ENCODE measurements at regions not wholly inside any gene's neighbourhood (a gene's known extent, or its start where the extent isn't known, plus 50 kb on each side); places are given as distances from the start of the nearest gene placed in this dataset.

DNA sequence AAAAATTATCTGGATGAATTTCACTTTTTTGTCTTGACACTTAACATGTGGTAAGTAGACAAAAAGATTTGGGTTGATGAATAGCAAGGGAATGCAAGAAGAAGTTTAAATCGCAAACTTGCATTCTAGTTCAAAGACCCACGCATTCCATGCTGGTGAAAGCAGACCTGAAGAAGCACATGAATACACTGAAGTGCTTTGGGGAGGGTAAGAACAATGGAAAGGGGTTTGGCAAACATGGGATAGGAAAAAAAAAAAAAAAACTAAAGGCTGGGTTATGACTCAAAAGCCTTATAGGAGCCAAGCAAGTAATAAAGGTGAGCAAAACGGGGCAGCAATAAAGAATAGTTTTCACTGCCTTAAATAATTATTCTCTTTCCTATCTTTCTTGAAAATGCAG, 450.2 kb downstream of the LMO4 start:
- ChIA-PET POLR2A (no interaction called here), CTCF (no interaction called here)
- no peak overlapping the region for H3K27ac Mint-ChIP-seq
- DNase-seq, result no peak
- H3K36me3 Mint-ChIP-seq, result no peaks in the 10 kb centered on the region
- H3K27me3 Mint-ChIP-seq, result peaks cover 2% of the 10 kb centered on the region
- H3K4me1 Mint-ChIP-seq (ENCODE audit: low read depth), result no peaks in the 10 kb centered on the region
- no peaks in the 10 kb centered on the region for H3K9me3 Mint-ChIP-seq
- no peak overlapping the region for H3K4me3 Mint-ChIP-seq
- intact Hi-C loops (cut with micrococcal nuclease), result no loop called here

DNA sequence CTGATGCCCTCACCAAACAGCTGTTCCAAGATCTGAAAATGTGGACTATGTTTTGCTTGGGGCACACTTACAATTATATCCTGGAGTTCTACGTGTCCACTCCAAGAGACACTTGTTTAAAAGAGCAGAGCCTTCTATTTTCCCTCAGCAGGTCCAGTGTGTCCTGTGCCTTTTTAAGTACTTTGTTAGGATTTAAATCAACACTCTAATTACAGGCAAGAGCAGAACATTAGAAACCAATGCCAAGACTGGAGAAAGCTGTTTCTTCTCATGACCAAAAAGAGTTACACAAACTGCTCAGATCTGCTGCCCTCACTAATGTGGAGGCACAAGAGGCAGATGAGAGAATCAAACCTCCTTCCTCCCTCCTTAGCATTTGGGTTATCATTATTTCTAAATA, 452.9 kb downstream of the LMO4 start:
- POLR2A ChIA-PET, result no interaction called here
- Mint-ChIP-seq H3K27ac (no peak overlapping the region), H3K27me3 (peaks cover 4% of the 10 kb centered on the region), H3K4me3 (no peak overlapping the region), H3K9me3 (no peaks in the 10 kb centered on the region), H3K36me3 (no peaks in the 10 kb centered on the region), H3K4me1 (ENCODE audit: low read depth) (no peaks in the 10 kb centered on the region)
- intact Hi-C loops (cut with micrococcal nuclease), result no loop called here
- DNase-seq, result no peak
- CTCF ChIA-PET, result no interaction called here

DNA sequence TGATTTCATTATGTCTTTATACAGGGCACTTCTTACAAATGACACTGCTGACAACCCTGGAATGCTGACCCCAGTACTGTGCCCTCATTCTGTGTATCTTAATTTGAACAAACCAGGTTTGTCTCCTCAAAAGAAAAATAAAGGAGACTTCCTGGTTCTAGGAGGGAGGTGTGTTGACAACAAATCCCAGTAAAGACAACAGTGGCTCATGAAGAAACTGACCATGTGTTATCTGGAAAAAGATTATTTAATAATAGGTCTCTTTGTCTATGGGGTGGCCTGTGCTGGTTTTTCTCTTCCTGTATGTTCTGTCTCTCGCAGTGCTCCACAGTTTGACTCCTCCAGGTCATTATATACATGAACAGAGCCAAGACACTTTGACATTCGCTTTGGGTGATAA, 454.6 kb downstream of the LMO4 start:
- Mint-ChIP-seq H3K36me3 (no peaks in the 10 kb centered on the region), H3K4me3 (no peak overlapping the region), H3K9me3 (no peaks in the 10 kb centered on the region), H3K4me1 (ENCODE audit: low read depth) (no peaks in the 10 kb centered on the region), H3K27me3 (peaks cover 3% of the 10 kb centered on the region), H3K27ac (no peak overlapping the region)
- CTCF ChIA-PET, result no interaction called here
- POLR2A ChIA-PET, result no interaction called here
- DNase-seq, result no peak
- intact Hi-C loops (cut with micrococcal nuclease), result no loop called here

DNA sequence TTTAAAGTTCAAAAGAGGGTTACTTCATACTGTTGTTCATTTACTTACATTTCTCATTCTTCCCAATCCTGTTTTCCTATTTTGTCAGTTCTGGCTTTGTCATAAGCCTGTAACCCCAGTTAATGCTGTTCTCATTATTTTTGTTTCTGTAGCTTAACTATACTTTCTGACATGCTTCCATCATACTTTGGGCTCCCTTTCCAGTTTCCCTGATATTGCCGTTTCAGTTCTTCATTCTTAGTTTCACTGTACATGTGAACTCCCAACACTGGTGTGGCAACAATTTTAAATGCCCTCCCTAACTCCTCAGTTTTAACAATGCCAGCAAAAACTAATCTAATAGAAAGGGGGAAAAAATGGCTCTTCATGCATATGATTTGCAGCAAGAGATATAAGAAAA, 456.7 kb downstream of the LMO4 start:
- intact Hi-C loops (cut with micrococcal nuclease), result no loop called here
- Mint-ChIP-seq H3K27ac (no peak overlapping the region), H3K4me1 (ENCODE audit: low read depth) (no peaks in the 10 kb centered on the region), H3K27me3 (peaks cover 2% of the 10 kb centered on the region), H3K36me3 (no peaks in the 10 kb centered on the region), H3K9me3 (no peaks in the 10 kb centered on the region), H3K4me3 (no peak overlapping the region)
- DNase-seq, result no peak
- ChIA-PET CTCF (no interaction called here), POLR2A (no interaction called here)

DNA sequence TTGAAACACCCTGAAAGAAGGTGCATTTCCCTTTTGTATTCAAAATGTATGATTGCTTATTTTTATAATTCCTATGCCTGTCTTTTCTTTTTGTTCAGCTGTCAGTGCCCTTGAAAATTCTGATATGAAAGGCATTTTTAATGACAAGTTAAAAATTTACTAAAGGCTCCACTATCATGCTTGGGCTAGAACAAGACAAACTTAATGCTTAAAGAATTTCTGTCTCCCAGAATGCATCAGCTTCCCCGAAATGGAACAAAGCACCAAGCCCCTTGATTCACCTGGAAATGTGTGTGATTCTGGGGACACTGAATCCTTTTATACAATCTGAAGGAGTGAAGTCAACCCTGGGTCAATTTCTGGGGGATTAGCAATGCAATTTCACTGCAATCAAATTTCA, 457.5 kb downstream of the LMO4 start:
- ChIA-PET POLR2A (no interaction called here), CTCF (interaction anchor here (0.6 kb wide), 1 partner anchor 409 kb away, joined by 3 read pairs; no protein-coding TSS in a partner anchor)
- Mint-ChIP-seq H3K9me3 (no peaks in the 10 kb centered on the region), H3K4me1 (ENCODE audit: low read depth) (no peaks in the 10 kb centered on the region), H3K36me3 (no peaks in the 10 kb centered on the region), H3K4me3 (no peak overlapping the region), H3K27ac (no peak overlapping the region), H3K27me3 (peaks cover 2% of the 10 kb centered on the region)
- intact Hi-C loops (cut with micrococcal nuclease), result no loop called here
- no peak for DNase-seq

DNA sequence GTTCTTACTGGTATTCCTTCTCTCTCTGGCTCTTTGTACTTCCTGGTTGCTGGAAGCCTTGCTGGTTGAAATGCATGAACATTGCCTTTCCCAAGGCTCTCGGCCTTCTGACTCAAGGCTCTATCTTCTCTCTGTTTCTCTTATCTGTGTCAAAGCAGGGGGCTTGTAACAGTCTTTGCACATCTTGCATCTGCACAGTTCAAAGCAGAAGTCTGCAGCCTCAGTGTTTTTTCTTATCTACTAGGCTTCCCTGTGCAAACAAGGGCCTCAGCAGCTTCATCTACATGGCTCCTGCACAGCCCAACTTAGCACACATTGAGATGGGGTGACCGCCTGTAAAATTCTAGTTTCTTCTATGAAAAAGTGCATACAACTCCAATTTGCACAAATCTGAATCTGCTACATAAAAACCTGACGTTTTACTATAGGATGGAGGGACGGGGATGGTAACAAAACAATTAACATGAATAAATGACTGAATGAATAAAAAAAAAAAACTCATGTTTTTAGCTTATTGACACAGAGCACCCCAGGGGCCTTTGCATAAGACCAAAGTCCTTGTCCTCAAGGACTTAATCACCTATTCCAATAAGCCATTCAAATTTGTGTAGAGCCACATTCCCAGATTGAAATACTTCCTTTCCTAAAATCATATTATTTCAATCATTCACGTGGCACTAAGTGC, 458.3 kb downstream of the LMO4 start:
- no peaks in the 10 kb centered on the region for H3K4me1 Mint-ChIP-seq (ENCODE audit: low read depth)
- intact Hi-C loops (cut with micrococcal nuclease), result no loop called here
- H3K36me3 Mint-ChIP-seq, result no peaks in the 10 kb centered on the region
- H3K4me3 Mint-ChIP-seq, result no peak overlapping the region
- H3K9me3 Mint-ChIP-seq, result no peaks in the 10 kb centered on the region
- ChIA-PET CTCF (no interaction called here), POLR2A (no interaction called here)
- peaks cover 2% of the 10 kb centered on the region for H3K27me3 Mint-ChIP-seq
- DNase-seq, result no peak
- no peak overlapping the region for H3K27ac Mint-ChIP-seq

DNA sequence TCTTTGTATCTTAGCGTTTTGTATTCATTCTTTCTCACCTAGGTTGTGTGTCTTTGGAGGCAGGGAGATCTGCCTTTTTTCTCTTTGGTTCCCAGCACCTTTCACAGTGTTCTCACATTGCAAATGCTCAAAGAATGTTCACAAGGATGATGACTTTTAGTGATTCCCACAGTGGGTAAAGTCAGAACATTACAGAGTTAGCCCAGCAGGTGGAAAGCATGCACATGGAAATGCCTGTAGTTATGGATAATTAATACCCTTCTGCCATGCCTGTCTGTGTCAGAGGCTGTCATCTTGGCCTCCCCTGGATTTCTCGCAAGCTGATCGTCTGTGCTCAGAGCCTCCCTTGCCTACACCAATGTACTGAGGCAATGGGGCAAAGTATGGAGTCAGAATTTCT, 458.9 kb downstream of the LMO4 start:
- CTCF ChIA-PET, result no interaction called here
- DNase-seq, result no peak

DNA sequence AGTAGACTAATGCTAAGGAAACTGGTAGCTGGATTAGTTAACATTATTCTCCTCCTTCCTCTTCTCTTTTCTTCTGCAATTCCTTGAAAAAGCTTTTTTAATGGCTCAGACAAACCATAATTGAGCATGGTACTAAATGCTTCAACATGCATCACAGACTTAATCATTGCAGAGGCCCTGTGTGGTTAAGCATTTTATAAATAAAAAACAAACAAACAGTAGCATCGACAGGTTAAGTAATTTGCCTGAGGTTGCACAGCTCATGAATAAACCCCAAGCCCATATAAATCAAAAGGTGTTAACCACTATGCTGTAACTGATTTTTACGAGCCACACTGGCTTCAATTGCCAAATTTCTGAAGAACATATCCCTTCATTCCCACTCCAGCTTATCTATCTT, 462.1 kb downstream of the LMO4 start:
- H3K27ac Mint-ChIP-seq, result no peak overlapping the region
- no peaks in the 10 kb centered on the region for H3K4me1 Mint-ChIP-seq (ENCODE audit: low read depth)
- H3K36me3 Mint-ChIP-seq, result no peaks in the 10 kb centered on the region
- DNase-seq, result no peak
- no peaks in the 10 kb centered on the region for H3K27me3 Mint-ChIP-seq
- no peaks in the 10 kb centered on the region for H3K9me3 Mint-ChIP-seq
- intact Hi-C loops (cut with micrococcal nuclease), result no loop called here
- no peak overlapping the region for H3K4me3 Mint-ChIP-seq
- POLR2A ChIA-PET, result no interaction called here
- CTCF ChIA-PET, result no interaction called here

More for the DNA sequence above, 458.9 kb downstream of the LMO4 start:
- no peaks in the 10 kb centered on the region for H3K36me3 Mint-ChIP-seq
- no peaks in the 10 kb centered on the region for H3K9me3 Mint-ChIP-seq
- POLR2A ChIA-PET, result no interaction called here
- no peak overlapping the region for H3K27ac Mint-ChIP-seq
- intact Hi-C loops (cut with micrococcal nuclease), result no loop called here
- peaks cover 2% of the 10 kb centered on the region for H3K27me3 Mint-ChIP-seq
- H3K4me3 Mint-ChIP-seq, result no peak overlapping the region
- no peaks in the 10 kb centered on the region for H3K4me1 Mint-ChIP-seq (ENCODE audit: low read depth)

DNA sequence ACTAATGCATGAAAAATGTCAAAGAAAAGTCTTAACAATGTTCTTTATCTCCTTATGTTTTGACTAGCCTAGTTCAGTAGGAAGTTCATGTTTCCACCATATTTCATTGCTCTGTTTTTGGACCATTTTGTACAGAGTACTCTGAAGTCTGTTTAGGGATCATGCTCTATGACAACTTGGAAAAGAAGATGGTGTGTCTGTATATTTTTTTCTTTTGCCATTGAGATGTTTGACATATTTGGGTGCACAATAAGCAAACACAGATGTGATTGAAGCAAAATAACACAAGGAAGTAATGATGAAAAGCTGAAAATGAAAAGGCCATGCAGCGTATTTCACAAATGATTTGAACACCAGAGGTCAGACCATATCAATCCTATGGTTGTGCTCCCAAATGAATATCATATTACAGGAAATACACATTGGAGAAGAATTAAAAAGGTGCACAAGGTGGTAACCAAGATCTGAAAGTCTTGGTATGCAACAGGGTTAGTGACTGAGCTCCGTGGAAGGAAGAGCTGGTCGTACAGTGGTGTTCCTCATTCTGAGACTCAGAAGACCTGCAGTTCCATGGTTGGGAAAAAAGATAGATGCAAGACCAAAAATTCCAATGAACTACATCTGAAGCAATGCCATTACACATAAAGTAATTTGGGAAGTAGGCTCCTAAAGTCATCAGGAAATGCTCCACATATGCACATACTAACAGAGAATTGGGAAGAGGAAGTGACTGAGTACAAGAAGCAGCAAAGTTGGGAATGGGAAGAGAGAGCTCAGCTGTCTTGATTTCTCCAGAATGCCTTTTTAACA, 463.5 kb downstream of the LMO4 start:
- CTCF ChIA-PET, result no interaction called here
- POLR2A ChIA-PET, result no interaction called here

DNA sequence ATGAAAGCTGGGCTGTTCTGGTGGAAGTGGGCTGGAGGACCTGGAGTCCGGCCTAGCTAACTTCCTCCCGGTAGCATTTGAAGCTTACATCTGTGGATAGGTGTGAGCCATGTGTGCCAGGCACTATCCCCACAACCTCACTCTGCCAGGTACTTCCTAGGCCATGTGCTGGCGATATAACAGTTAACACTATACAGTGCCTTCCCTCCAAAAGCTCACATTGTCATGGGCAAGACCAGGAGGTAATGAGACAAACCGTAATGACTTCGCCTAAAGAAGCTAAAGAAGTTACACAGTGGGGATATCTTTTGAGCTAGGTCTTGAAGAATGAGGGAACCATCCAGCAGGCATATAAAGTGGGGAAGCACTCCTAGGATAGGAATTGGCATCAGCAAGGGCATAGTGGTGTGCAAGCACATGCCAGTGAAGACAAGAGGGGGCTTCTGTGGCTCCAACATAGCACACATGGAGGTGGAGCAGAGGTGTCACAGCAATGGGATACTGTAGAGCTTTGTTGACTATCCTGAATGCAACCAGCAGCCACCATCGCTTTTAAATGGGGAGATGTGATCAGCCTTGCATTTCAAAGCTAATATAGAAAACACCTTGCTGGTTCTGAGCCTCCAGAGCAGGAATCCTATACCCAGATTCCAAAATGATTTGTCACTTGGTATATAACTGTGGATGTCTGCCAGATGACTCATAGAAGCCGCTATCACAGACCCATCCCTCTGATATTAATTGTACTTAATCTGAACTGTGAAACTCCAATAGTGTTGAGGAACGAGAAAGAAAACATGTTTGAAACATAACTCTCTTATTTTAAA, 466.3 kb downstream of the LMO4 start:
- Mint-ChIP-seq H3K27me3 (peaks cover 4% of the 10 kb centered on the region), H3K4me3 (no peak overlapping the region), H3K27ac (no peak overlapping the region), H3K36me3 (no peaks in the 10 kb centered on the region), H3K9me3 (no peaks in the 10 kb centered on the region), H3K4me1 (ENCODE audit: low read depth) (no peaks in the 10 kb centered on the region)
- ChIA-PET POLR2A (no interaction called here), CTCF (no interaction called here)
- DNase-seq, result no peak
- intact Hi-C loops (cut with micrococcal nuclease), result no loop called here

More for the DNA sequence above, 463.5 kb downstream of the LMO4 start:
- intact Hi-C loops (cut with micrococcal nuclease), result no loop called here
- Mint-ChIP-seq H3K27ac (no peak overlapping the region), H3K27me3 (no peaks in the 10 kb centered on the region), H3K36me3 (no peaks in the 10 kb centered on the region), H3K4me1 (ENCODE audit: low read depth) (no peaks in the 10 kb centered on the region), H3K4me3 (no peak overlapping the region), H3K9me3 (no peaks in the 10 kb centered on the region)
- no peak for DNase-seq

DNA sequence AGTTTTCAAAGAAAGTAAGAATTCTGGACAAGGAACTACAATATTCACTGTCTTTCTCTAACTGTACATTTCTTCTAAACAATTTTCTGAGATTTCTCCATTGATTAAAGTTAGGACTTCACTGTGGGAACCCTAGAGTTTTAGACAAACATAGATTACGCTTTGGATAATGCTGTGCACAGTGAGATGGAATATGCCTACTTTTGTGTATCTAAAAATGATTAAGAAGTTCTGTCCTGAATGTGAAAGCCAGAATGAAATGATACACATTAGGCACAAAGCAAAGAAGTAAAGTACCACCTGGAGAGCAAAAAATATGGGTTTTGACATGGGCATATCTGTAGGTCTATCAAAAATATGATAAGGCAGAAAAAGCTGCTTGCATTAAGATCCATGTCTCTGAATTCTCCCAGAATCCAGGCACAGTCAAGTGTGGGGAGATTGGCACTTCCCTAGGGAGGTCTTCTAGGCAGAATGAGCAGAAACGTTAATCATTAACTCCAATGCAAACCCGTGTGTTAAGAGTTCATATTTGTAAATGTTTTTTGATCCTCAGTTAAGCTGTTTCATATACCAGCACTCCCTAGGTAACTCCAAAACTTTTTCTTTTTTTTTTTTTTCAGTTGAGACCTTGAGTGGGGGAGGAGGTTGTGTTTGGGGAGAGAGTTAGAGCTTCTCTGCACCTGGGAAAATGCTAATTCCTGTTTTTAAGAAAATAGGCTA, 467.1 kb downstream of the LMO4 start:
- POLR2A ChIA-PET, result no interaction called here

DNA sequence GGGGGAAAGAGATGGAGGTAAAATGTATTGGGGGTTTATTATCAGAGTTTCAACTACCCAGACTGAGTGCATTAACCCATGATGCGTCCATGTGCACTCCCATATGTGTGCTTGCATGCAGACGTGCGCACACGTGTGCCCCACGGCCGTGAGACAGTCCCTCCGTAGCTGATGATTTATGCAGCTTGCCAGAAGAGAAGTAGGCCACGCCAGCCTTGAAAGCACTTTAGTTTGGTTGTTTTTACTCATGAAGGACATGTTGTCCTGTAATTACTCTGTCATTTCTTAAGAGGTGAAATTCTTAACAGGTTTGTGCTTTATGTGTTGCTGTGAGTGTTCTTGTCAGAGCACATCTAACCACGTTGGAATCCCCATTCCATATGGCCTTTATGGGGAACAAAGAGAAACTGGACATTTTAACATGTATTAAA, 467.8 kb downstream of the LMO4 start:
- CTCF ChIA-PET, result no interaction called here
- Mint-ChIP-seq H3K9me3 (no peaks in the 10 kb centered on the region), H3K27me3 (peaks cover 4% of the 10 kb centered on the region), H3K4me3 (no peak overlapping the region), H3K4me1 (ENCODE audit: low read depth) (no peaks in the 10 kb centered on the region), H3K27ac (no peak overlapping the region), H3K36me3 (no peaks in the 10 kb centered on the region)
- no peak for DNase-seq
- intact Hi-C loops (cut with micrococcal nuclease), result no loop called here
- POLR2A ChIA-PET, result no interaction called here

More for the DNA sequence above, 467.1 kb downstream of the LMO4 start:
- intact Hi-C loops (cut with micrococcal nuclease), result no loop called here
- H3K4me3 Mint-ChIP-seq, result no peak overlapping the region
- no peaks in the 10 kb centered on the region for H3K4me1 Mint-ChIP-seq (ENCODE audit: low read depth)
- CTCF ChIA-PET, result no interaction called here
- H3K27ac Mint-ChIP-seq, result no peak overlapping the region
- peaks cover 4% of the 10 kb centered on the region for H3K27me3 Mint-ChIP-seq
- H3K9me3 Mint-ChIP-seq, result no peaks in the 10 kb centered on the region
- no peaks in the 10 kb centered on the region for H3K36me3 Mint-ChIP-seq
- DNase-seq, result no peak

Data from activated CD4-positive, alpha-beta memory T cell treated with anti-CD3 and anti-CD28 coated beads for 36 hours (primary cell).